Transverse colon (tissue), 3 donors: ENCODE measurements at regions not wholly inside any gene's neighbourhood (a gene's known extent, or its start where the extent isn't known, plus 50 kb on each side); places are given as distances from the start of the nearest gene placed in this dataset.

Source experiments
- CTCF ChIP-seq, 5 experiments: fragments of 200-600 bp in 3 of 5; fragments of 450-650 bp in 2 of 5; sonication (generic) in 3 of 5; IDR thresholded peaks; 1 replicate in 2 of 5; 2 replicates in 3 of 5; pipeline ENCODE4 v1.5.1; 2016 to 2017; ENCODE audit warnings: antibody characterized with exemption in 5 of 5, inconsistent platforms in 3 of 5, mild to moderate bottlenecking in 2 of 5, moderate library complexity in 1 of 5
- EP300 ChIP-seq: sonication (generic); formaldehyde crosslinking; IDR thresholded peaks from one replicate; pipeline ENCODE4 v1.6.1; 2017; ENCODE audit warnings: antibody characterized with exemption, low read depth

- TF ChIP-seq CTCF (IDR thresholded peaks at IDR 0.05) (no peak), EP300 (no peak)
Observed at GRCh38 chr4:142923619-142924018, 77.5 kb upstream of the INPP4B start.
